Iris pigment epithelial cell (primary cell): ENCODE measurements at regions not wholly inside any gene's neighbourhood (a gene's known extent, or its start where the extent isn't known, plus 50 kb on each side); places are given as distances from the start of the nearest gene placed in this dataset.
"Not testable (repeated sequence)": the region's sequence is repeated elsewhere in the genome, so short reads cannot be mapped to it uniquely, and the experiment has no call there.

Source experiments
- DNase-seq: peaks from one replicate; pipeline ENCODE4 v3.0.0-alpha.2; 2011; ENCODE audit warnings: low read depth

GRCh38 chr2:240241572-240241971, 101.1 kb upstream of the OTOS start:
- no peak for DNase-seq

- DNase-seq: not testable (repeated sequence)
These were observed 102.6 kb upstream of the OTOS start for GRCh38 chr2:240243049-240243448.

- no peak for DNase-seq
These were observed 104.1 kb upstream of the OTOS start for GRCh38 chr2:240244543-240244942.

- DNase-seq: no peak
These were observed 104.7 kb upstream of the OTOS start for GRCh38 chr2:240245184-240245583.

GRCh38 chr2:240245706-240246105, 105.2 kb upstream of the OTOS start:
- no peak for DNase-seq

- DNase-seq: no peak
These were observed 105.8 kb upstream of the OTOS start for GRCh38 chr2:240246173-240246820.

- DNase-seq: no peak
These were observed 106.9 kb upstream of the OTOS start for GRCh38 chr2:240247241-240247867.

GRCh38 chr2:240247868-240248720, 107.6 kb upstream of the OTOS start:
- no peak for DNase-seq

GRCh38 chr2:240248721-240249422, 108.4 kb upstream of the OTOS start:
- DNase-seq: no peak

GRCh38 chr2:240249423-240250149, 109.1 kb upstream of the OTOS start:
- DNase-seq: no peak

GRCh38 chr2:240250150-240250984, 109.9 kb upstream of the OTOS start:
- DNase-seq: no peak

GRCh38 chr2:240250985-240251847, 110.8 kb upstream of the OTOS start:
- DNase-seq: peak; percentile 92

- DNase-seq: no peak
These were observed 111.4 kb upstream of the OTOS start for GRCh38 chr2:240251848-240252190.

- DNase-seq: no peak
These were observed 111.9 kb upstream of the OTOS start for GRCh38 chr2:240252191-240252871.

- DNase-seq: no peak
These were observed 112.5 kb upstream of the OTOS start for GRCh38 chr2:240252872-240253511.

GRCh38 chr2:240253583-240254145, 113.2 kb upstream of the OTOS start:
- DNase-seq: no peak

- no peak for DNase-seq
These were observed 114.1 kb upstream of the OTOS start for GRCh38 chr2:240254337-240255164.

- no peak for DNase-seq
These were observed 114.7 kb upstream of the OTOS start for GRCh38 chr2:240255165-240255491.
